GM18498 (cell line): ENCODE measurements at regions not wholly inside any gene's neighbourhood (a gene's known extent, or its start where the extent isn't known, plus 50 kb on each side); places are given as distances from the start of the nearest gene placed in this dataset.

Experiments
- ATAC-seq: cut with Tn5 transposase; IDR thresholded peaks from one replicate; pipeline ENCODE4 v1.9.1; 2021; ENCODE audit warnings: mild to moderate bottlenecking, moderate library complexity; ENCODE audit not compliant: unreplicated experiment

- no peak for ATAC-seq
These were observed 217.0 kb downstream of the OSR1 start for GRCh38 chr2:19141234-19142004.

DNA sequence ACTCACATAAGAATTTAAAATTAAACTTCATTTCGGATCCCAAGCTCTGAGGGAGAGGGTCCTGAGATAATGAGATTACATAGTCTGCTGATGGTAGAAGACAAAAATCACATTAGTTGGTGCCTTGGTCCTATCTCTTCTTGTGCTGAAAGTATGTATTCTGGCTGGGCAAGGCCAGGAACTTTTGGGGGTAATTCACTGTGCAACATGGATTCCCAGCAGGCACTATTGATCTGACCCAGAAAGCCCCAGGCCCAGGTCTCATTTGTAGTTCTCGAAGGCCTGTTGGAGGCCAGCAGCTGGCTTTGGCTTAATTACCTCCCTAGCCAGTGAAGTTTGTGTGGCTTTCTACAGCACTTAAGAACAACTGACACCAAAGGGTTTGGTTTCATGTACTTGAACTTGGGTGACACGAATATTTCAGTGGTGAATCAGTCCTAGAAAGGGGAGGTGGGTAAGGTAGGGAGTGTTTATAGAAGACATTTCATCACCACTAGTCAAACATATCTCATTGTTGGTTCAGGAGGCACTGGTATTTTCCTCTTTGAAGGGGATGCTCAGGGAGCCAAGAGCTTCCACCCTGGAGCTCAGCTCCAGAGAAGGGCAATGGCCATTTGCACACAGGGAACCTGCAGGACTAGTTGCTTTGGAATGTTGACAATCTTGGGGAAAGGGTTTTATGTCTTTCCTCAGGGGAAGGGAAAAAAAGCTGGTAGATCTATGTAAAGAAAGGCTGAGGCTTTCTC, 217.8 kb downstream of the OSR1 start:
- ATAC-seq = no peak

DNA sequence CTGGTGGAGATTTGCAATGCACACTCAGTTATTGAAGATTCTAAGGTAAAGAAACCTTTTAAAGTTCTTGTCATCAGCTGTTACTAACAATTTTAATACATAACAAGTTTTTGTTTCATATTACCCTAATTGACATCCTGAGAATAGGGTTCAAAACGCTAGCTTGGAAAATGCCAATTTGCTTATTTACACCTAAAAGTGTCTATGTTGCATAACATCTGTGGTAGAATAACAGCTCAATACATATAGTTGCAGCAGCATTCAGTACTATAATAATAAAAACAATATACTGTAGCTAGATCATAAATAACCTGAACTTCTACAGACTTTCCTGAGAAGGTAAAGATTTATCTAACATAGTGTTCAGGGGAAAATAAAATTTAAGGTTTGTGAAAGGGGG, 219.0 kb downstream of the OSR1 start:
- ATAC-seq = no peak

GRCh38 chr2:19138264-19138825, 220.1 kb downstream of the OSR1 start:
- no peak for ATAC-seq

DNA sequence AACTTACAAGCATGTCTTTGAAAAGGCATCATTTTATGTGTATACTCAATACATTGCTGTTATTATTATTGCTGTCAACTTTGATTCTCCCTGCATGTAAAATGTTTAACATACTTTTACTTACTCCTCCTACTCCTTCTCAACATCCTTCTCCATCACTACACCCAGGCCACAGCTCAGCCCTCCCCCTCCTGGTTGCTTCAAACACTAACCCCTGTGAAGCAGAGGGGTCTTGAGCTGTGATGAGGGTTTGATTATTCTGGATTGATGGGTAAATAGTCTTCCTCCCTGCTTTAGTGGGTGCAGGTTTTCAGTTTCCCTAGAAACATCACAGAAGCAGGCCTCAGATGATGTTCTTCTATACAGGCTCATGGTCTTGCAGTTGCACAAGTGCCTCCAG, 221.0 kb downstream of the OSR1 start:
- ATAC-seq = no peak

DNA sequence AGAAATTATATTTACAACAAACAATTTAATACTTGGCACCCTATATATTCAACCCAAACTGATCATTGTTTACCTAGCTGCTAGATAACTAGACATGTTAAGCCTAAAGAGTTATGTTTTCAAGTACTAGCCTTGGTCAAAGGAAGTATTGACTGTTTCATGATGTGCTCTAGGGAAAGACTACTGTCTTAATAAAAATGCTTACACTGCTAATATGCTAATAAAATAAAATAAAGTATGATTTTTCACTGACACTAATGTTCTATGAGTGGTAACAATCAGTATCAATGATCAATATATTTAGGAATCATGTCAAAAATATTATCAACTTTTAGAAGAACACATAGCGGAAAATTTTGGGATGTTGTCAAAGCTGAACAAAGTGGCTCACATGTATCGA, 225.5 kb downstream of the OSR1 start:
- ATAC-seq = no peak

DNA sequence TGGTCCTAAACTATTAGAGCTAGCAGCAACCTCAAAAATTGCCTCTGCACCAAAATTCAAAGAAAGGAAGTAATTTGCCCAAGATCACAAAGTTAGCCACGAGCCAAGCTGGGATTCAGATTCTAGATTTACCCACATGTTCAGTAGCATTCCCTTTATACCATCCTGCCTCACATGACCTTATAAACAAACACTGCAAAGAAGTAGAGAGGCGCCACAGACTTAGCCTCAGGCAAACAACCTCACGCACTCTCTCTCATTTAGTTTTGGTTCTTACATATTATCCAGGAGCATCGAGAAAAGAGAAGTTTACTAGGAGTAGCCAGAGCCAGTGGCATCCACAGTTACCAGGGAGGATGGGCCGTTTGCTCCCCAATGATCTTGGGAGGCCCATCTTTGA, 226.6 kb downstream of the OSR1 start:
- ATAC-seq = no peak

GRCh38 chr2:19128148-19128547, 230.3 kb downstream of the OSR1 start:
- ATAC-seq = no peak

GRCh38 chr2:19127616-19128015, 230.8 kb downstream of the OSR1 start:
- ATAC-seq = no peak

- ATAC-seq = no peak
These were observed 232.3 kb downstream of the OSR1 start for GRCh38 chr2:19125901-19126680.

DNA sequence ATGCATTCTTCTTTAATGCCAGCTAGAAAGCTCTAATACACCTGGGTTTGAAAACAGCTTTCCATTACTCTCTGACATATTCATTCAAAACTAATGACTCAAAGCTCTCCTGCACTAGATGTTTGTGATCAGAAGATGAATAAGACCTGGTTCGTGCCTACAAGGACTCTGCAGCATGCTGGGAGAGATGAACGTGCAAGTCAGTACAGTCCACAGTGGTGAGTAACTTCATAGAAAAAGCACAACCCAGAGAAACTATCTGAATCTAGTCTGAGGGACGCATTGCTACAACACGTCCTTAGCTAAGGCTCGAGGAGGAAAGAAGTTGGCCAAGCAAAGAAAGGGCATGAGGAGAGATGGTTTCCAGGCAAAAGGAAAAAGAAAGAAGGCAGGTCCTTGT, 234.3 kb downstream of the OSR1 start:
- ATAC-seq = no peak

GRCh38 chr2:19123556-19123955, 234.9 kb downstream of the OSR1 start:
- ATAC-seq = no peak

- ATAC-seq = no peak
These were observed 236.2 kb downstream of the OSR1 start for GRCh38 chr2:19122220-19122619.

DNA sequence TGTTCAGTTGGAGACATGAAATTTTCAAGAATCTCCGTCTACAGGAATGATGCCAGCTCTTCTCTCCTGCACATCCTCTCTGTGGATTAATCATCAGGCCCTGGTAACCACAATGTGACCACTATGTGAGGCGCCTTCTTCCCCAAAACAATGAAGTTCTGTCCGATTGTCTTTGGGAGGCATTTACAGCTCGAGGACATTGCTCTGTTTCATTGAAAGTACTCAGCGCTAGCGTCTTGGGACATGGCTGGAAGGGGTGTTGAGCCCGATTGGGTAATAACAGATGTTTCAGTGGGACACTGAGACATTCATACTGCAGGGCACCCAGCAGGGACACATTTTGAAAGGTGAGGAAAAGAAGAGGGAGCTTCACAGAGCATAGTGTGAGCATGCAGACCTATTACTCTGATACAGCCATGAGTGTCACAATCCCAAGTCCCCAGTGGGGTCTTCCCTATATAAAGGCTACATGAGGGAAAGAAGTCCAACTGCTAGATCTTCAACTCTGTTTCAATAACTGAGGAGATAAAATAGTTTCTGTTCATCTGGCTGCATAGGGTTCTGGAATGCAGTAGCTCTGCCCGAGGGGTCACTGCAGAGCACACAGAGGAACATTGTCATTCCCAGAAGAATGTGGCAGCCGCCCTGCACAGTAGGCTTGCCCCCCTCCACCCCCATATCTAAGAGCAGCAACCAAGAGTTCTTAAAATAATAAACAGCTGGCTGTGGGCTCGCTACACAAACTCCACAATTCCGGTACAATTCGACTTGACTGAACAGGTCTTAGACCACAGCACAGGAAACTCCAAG, 237.3 kb downstream of the OSR1 start:
- no peak for ATAC-seq

DNA sequence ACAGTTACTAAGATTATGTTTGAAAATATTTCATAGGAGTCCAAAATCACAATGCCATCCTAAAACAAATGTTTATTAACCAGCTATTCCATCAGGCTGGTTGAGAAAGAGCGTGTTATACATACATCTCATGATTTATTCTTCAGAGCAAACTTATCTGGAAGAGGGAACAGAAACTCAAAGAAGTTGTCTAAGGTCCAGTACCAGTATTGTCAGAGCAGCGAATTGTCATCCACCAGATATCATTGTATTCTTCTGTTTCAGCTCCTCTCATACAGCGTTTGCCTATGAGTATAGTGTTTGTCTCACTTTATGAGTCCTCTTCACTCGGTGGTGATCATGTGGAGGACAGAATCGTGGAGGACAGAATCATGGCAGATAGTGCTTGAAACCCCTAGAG, 238.2 kb downstream of the OSR1 start:
- no peak for ATAC-seq

DNA sequence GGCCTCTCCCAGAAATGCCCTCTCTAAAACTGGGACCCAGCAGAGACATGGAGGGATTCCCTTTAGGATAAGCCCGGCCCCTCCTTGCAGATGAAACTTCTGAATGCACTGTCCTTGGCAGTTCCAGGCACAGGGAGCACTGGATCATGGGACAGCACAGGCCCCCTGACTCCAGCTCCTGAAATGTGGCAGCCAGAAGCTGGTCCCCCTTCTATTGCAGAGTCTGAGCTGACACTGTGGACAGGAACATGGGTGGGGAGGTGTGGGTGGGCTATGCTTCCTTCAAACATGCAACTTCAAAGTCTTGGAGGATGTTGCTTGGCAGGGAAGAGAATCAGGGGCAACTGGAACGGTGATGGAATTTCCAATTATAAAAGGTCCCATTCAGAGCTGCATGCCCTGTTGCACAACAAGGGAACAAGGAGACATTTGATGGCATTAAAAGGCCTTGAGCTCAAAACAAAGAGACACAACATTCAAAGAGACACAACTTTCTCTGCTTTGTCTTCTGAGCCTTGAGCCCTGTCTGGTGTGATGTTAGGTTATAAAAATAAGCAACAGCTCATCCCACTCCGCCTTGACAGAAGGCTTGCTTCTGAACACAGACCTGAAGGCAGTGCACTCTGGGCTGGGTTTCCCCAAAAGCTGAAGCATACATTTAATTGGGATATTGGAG, 239.0 kb downstream of the OSR1 start:
- ATAC-seq = no peak

DNA sequence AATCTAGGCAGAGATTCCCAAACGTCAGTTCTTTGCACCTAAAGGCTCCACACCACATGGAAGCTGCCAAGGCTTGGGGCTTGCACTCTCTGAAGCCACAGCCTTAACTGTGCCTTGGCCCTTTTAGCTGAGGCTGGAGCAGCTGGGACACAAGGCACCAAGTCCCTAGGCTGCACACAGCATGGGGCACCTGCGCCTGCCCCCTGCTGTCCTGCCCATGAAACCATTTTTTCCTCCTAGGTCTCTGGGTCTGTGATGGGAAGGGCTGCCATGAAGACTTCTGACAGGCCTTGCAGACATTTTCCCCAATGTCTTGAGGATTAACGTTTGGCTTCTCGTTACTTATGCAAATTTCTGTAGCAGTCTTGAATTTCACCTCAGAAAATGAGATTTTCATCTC, 241.5 kb downstream of the OSR1 start:
- no peak for ATAC-seq

- no peak for ATAC-seq
These were observed 243.6 kb downstream of the OSR1 start for GRCh38 chr2:19114754-19115231.

- no peak for ATAC-seq
These were observed 244.3 kb downstream of the OSR1 start for GRCh38 chr2:19114126-19114525.

DNA sequence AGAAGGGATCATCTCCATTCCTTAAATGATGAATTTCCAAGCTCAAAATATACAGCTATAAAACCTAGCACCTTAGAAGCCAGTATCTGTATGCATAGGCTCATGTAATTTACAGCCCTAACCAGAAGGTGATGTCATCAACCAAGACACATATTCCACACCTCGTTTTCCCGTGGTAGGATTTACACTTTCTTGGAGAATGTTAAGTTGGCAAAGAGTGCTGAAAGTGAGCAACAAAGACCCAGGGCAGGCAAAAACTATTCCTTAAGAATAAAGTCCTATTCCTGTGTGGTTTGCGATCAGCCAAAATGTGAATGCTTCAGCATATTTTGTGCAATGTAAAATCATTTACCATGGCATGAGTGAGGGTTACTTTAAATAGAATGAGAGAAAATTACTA, 247.1 kb downstream of the OSR1 start:
- ATAC-seq = no peak
